ENCODE measurements at regions not wholly inside any gene's neighbourhood (a gene's known extent, or its start where the extent isn't known, plus 50 kb on each side); places are given as distances from the start of the nearest gene placed in this dataset.

DNA sequence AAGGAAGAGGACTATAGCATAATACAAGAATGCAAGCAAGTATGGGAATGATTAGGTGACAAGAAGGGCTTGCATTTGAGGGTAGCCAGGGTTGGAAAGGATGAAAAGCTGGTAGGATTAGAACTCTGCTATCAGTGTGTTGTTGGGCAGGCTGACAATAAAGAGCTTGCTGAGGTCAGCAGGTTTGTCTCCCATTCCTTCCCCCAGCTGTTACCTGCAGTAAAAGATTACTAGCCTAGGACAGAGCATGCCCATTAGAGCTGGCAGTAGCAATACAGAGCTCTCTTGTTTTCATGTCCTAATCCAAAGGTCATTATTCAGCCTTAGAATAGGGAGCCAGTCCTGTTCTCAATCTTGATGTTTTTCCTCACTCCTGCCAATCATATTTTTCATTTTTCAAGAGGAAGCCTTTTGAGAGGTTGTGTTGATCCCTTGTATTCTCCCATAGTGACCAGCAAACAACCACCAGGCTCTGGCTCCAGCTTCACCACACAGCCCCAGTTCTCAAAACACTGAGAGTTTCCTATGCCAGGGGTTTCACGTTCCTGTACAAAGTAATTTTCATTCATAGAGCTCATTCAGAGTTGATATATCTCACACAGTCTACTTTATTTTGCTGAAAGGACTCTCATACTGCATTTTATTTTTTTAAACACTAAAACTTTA lies 71.7 kb downstream of the OR2K2 start:
- TF ChIP-seq, protein P1, sequence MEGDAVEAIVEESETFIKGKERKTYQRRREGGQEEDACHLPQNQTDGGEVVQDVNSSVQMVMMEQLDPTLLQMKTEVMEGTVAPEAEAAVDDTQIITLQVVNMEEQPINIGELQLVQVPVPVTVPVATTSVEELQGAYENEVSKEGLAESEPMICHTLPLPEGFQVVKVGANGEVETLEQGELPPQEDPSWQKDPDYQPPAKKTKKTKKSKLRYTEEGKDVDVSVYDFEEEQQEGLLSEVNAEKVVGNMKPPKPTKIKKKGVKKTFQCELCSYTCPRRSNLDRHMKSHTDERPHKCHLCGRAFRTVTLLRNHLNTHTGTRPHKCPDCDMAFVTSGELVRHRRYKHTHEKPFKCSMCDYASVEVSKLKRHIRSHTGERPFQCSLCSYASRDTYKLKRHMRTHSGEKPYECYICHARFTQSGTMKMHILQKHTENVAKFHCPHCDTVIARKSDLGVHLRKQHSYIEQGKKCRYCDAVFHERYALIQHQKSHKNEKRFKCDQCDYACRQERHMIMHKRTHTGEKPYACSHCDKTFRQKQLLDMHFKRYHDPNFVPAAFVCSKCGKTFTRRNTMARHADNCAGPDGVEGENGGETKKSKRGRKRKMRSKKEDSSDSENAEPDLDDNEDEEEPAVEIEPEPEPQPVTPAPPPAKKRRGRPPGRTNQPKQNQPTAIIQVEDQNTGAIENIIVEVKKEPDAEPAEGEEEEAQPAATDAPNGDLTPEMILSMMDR (optimal IDR thresholded peaks at IDR 0.05 in 1 of 3, IDR thresholded peaks at IDR 0.05 in 1 of 3, conservative IDR thresholded peaks at IDR 0.05 in 1 of 3; ENCODE audit: extremely low read depth in 1 of 3, insufficient read depth in 2 of 3, low read length in 3 of 3), result no peak
- TF ChIP-seq EZH2 (IDR thresholded peaks at IDR 0.05; ENCODE audit: low read length), result no peak

Measured in keratinocyte (primary cell).